OCI-LY7 (cell line): ENCODE measurements at regions not wholly inside any gene's neighbourhood (a gene's known extent, or its start where the extent isn't known, plus 50 kb on each side); places are given as distances from the start of the nearest gene placed in this dataset.

ENCODE experiments used
- CTCF ChIP-seq: fragments of 200-600 bp; sonication (generic); conservative IDR thresholded peaks from 2 replicates; pipeline ENCODE4 v1.5.1; 2014; ENCODE audit warnings: mild to moderate bottlenecking, antibody characterized with exemption, low read length, moderate library complexity, mixed read lengths
- EZH2phosphoT487 ChIP-seq: fragments of 200-600 bp; sonication (generic); IDR thresholded peaks from 2 replicates; pipeline ENCODE4 v1.6.1; 2018; ENCODE audit warnings: low read depth, borderline replicate concordance, mild to moderate bottlenecking, mixed run types, antibody characterized with exemption, low read length, moderate library complexity, mixed read lengths

DNA sequence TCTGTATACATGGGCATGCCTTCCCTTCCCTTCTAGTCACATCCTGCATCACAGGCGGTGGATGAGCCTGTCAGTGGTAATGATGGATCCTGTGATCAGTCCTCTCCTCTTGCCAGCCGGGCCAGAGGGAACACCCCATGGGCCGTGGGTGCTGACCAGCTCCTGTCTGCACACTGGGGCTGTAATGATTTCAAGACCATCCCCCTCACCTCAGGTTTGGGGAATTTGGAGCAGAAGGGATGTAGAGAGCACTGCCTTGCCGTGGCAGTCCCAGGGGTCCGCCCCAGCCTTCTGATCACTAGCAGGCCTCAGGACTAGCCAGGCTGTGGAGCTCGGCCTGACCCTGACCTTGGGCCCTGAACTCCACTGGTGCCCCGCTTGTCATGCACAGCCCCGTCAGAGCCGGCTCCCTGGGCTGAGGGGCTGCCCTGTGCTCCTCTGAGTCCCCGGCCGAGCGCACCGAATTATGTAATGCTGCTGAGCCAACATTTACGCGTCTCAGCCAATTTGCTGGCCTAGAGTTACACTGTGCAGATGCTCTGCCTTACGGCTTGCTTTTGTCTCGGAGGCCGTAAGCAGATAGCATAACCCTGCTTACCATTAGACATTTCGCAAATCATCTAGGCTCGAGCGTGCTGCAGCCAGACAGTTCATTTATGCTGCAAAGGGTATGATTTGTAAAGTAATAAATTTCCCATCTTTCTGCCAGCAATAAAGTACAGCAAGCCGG lies 155.3 kb downstream of the MACROH2A1 start:
- TF ChIP-seq CTCF, result no peak
- TF ChIP-seq EZH2phosphoT487, result no peak
